GM21390 (cell line): ENCODE measurements at regions not wholly inside any gene's neighbourhood (a gene's known extent, or its start where the extent isn't known, plus 50 kb on each side); places are given as distances from the start of the nearest gene placed in this dataset.

Experiments
- ATAC-seq: cut with Tn5 transposase; IDR thresholded peaks from one replicate; pipeline ENCODE4 v1.9.1; 2021; ENCODE audit not compliant: unreplicated experiment

GRCh38 chr16:64421515-64421914, 700.3 kb downstream of the CDH11 start:
- no peak for ATAC-seq

- no peak for ATAC-seq
Observed at GRCh38 chr16:64419832-64420231, 702.0 kb downstream of the CDH11 start.

GRCh38 chr16:64417711-64418227, 704.1 kb downstream of the CDH11 start:
- ATAC-seq: no peak

- ATAC-seq: no peak
Observed at GRCh38 chr16:64416216-64417005, 705.5 kb downstream of the CDH11 start.

GRCh38 chr16:64412578-64413280, 709.1 kb downstream of the CDH11 start:
- ATAC-seq: no peak

- ATAC-seq: no peak
Observed at GRCh38 chr16:64410306-64410705, 711.6 kb downstream of the CDH11 start.

- ATAC-seq: no peak
Observed at GRCh38 chr16:64409783-64410210, 712.1 kb downstream of the CDH11 start.

GRCh38 chr16:64408699-64409098, 713.2 kb downstream of the CDH11 start:
- ATAC-seq: no peak

- no peak for ATAC-seq
Observed at GRCh38 chr16:64406770-64407181, 715.1 kb downstream of the CDH11 start.

GRCh38 chr16:64403352-64403751, 718.5 kb downstream of the CDH11 start:
- no peak for ATAC-seq

GRCh38 chr16:64398793-64399192, 723.1 kb downstream of the CDH11 start:
- ATAC-seq: no peak

GRCh38 chr16:64397945-64398508, 723.8 kb downstream of the CDH11 start:
- ATAC-seq: no peak

- no peak for ATAC-seq
Observed at GRCh38 chr16:64397042-64397441, 724.8 kb downstream of the CDH11 start.

GRCh38 chr16:64394061-64394460, 727.8 kb downstream of the CDH11 start:
- no peak for ATAC-seq

GRCh38 chr16:64392456-64392855, 729.4 kb downstream of the CDH11 start:
- ATAC-seq: no peak

- ATAC-seq: no peak
Observed at GRCh38 chr16:64391063-64391600, 730.7 kb downstream of the CDH11 start.

- ATAC-seq: no peak
Observed at GRCh38 chr16:64390102-64390501, 731.8 kb downstream of the CDH11 start.

GRCh38 chr16:64384636-64385035, 737.2 kb downstream of the CDH11 start:
- ATAC-seq: no peak

- no peak for ATAC-seq
Observed at GRCh38 chr16:64381979-64382378, 739.9 kb downstream of the CDH11 start.

GRCh38 chr16:64380751-64381150, 741.1 kb downstream of the CDH11 start:
- no peak for ATAC-seq

GRCh38 chr16:64375391-64375980, 746.4 kb downstream of the CDH11 start:
- no peak for ATAC-seq
